Prostate gland (tissue), 2 donors: ENCODE measurements at regions not wholly inside any gene's neighbourhood (a gene's known extent, or its start where the extent isn't known, plus 50 kb on each side); places are given as distances from the start of the nearest gene placed in this dataset.

ENCODE experiments used
- DNase-seq: peaks from one replicate; pipeline ENCODE4 v3.0.0-alpha.2; 2019; ENCODE audit warnings: low spot score
- H3K27ac ChIP-seq, 2 donors: fragments of 200-600 bp; sonication (generic); 2 replicates each; pipeline ENCODE4 v1.5.1; 2017 to 2019
- H3K27me3 ChIP-seq: fragments of 200-600 bp; sonication (generic); replicated peaks from 2 replicates; pipeline ENCODE4 v1.5.1; 2019; ENCODE audit not compliant: insufficient read depth
- H3K36me3 ChIP-seq, 2 donors: fragments of 200-600 bp; sonication (generic); 1 replicate in 1 of 2; 2 replicates in 1 of 2; pipeline versions ENCODE4 v1.5.1 to v1.8.1; 2017 to 2019
- H3K4me1 ChIP-seq: fragments of 200-600 bp; sonication (generic); replicated peaks from 2 replicates; pipeline ENCODE4 v1.5.1; 2019
- H3K4me3 ChIP-seq, 2 donors: fragments of 200-600 bp; sonication (generic); 2 replicates each; pipeline ENCODE4 v1.5.1; 2017 to 2019
- H3K9me3 ChIP-seq: fragments of 200-600 bp; sonication (generic); 2 replicates; pipeline ENCODE4 v1.5.1; 2017
- CTCF ChIP-seq, 4 experiments: fragments of 200-600 bp in 2 of 4; fragments of 450-650 bp in 2 of 4; sonication (generic) in 2 of 4; IDR thresholded peaks; 1 replicate in 3 of 4; 2 replicates in 1 of 4; pipeline ENCODE4 v1.5.1; 2016 to 2019; ENCODE audit warnings: antibody characterized with exemption in 4 of 4, mild to moderate bottlenecking in 2 of 4, moderate library complexity in 2 of 4
- POLR2A ChIP-seq: fragments of 450-650 bp; IDR thresholded peaks from one replicate; pipeline ENCODE4 v1.6.1; 2016; ENCODE audit warnings: antibody characterized with exemption, mild to moderate bottlenecking
- POLR2AphosphoS5 ChIP-seq: sonication (generic); formaldehyde crosslinking; IDR thresholded peaks from one replicate; pipeline ENCODE4 v1.6.1; 2017; ENCODE audit warnings: antibody characterized with exemption
- WGBS: methylation state at CpG from one replicate; pipeline ENCODE4 v1.1.5; 2018; 5-methylcytosine and 5-hydroxymethylcytosine counted together
- intact Hi-C: fragments of 100-400 bp; cut with DNase I; formaldehyde crosslinking; loops from one replicate; pipeline ENCODE4 v1.14.2; 2022

- Histone ChIP-seq H3K4me1 (no peaks in the 10 kb centered on the region), H3K27me3 (no peaks in the 10 kb centered on the region), H3K27ac (no peak overlapping the region), H3K4me3 (no peak overlapping the region), H3K9me3 (no peaks in the 10 kb centered on the region), H3K36me3 (no peaks in the 10 kb centered on the region)
- 66% methylated on average over 3 of the region's 3 CpGs for WGBS
- DNase-seq: no peak
- intact Hi-C loops: no loop called here
- TF ChIP-seq POLR2AphosphoS5 (no peak), POLR2A (no peak), CTCF (IDR thresholded peaks at IDR 0.05) (no peak)
Measured at GRCh38 chr9:75824816-75825568, 65.5 kb upstream of the PCSK5 start.

- intact Hi-C loops: no loop called here
- TF ChIP-seq CTCF (IDR thresholded peaks at IDR 0.05) (no peak), POLR2A (no peak), POLR2AphosphoS5 (no peak)
- H3K27ac ChIP-seq: no peak overlapping the region
Measured at GRCh38 chr9:75826314-75826713, 64.2 kb upstream of the PCSK5 start.

GRCh38 chr9:75830303-75830702, 60.2 kb upstream of the PCSK5 start:
- TF ChIP-seq CTCF (IDR thresholded peaks at IDR 0.05) (no peak), POLR2AphosphoS5 (no peak), POLR2A (no peak)
- DNase-seq: no peak
- no peaks in the 10 kb centered on the region for H3K27me3 ChIP-seq
- no peak overlapping the region for H3K4me3 ChIP-seq
- H3K4me1 ChIP-seq: no peaks in the 10 kb centered on the region
- intact Hi-C loops: no loop called here
- no peaks in the 10 kb centered on the region for H3K9me3 ChIP-seq
- H3K27ac ChIP-seq: no peak overlapping the region
- H3K36me3 ChIP-seq: no peaks in the 10 kb centered on the region

More at GRCh38 chr9:75826314-75826713, 64.2 kb upstream of the PCSK5 start:
- 50% methylated on average over 2 of the region's 2 CpGs for WGBS
- no peak for DNase-seq
- Histone ChIP-seq H3K4me3 (no peak overlapping the region), H3K4me1 (no peaks in the 10 kb centered on the region), H3K27me3 (no peaks in the 10 kb centered on the region), H3K9me3 (no peaks in the 10 kb centered on the region), H3K36me3 (no peaks in the 10 kb centered on the region)

GRCh38 chr9:75833778-75834177, 56.7 kb upstream of the PCSK5 start:
- intact Hi-C loops: no loop called here

More at GRCh38 chr9:75833778-75834177, 56.7 kb upstream of the PCSK5 start:
- no peak for DNase-seq
- Histone ChIP-seq H3K4me3 (no peak overlapping the region), H3K9me3 (no peaks in the 10 kb centered on the region), H3K27ac (no peak overlapping the region), H3K36me3 (no peaks in the 10 kb centered on the region), H3K27me3 (no peaks in the 10 kb centered on the region), H3K4me1 (no peaks in the 10 kb centered on the region)
- TF ChIP-seq POLR2A (no peak), POLR2AphosphoS5 (no peak), CTCF (IDR thresholded peaks at IDR 0.05) (no peak)
